IPS-20b (cell line): ENCODE measurements at regions not wholly inside any gene's neighbourhood (a gene's known extent, or its start where the extent isn't known, plus 50 kb on each side); places are given as distances from the start of the nearest gene placed in this dataset.

Source experiments
- H3K27ac ChIP-seq: one replicate; pipeline ENCODE4 v1.5.1; 2013; ENCODE audit warnings: low read length
- H3K27me3 ChIP-seq: 2 replicates; pipeline ENCODE4 v1.6.1; 2013; ENCODE audit warnings: mild to moderate bottlenecking, low read length, inconsistent platforms; ENCODE audit not compliant: insufficient read depth
- H3K36me3 ChIP-seq: 2 replicates; pipeline ENCODE4 v1.6.1; 2013; ENCODE audit warnings: low read depth, mild to moderate bottlenecking, inconsistent platforms, low read length, moderate library complexity; ENCODE audit not compliant: insufficient read depth
- H3K4me1 ChIP-seq: 2 replicates; pipeline ENCODE4 v1.6.1; 2013; ENCODE audit warnings: mild to moderate bottlenecking, control low read depth, inconsistent platforms, low read length, moderate library complexity; ENCODE audit not compliant: insufficient read depth
- H3K4me3 ChIP-seq: 2 replicates; pipeline ENCODE4 v1.5.1; 2013; ENCODE audit warnings: mild to moderate bottlenecking, low read length, inconsistent platforms
- H3K9ac ChIP-seq: 2 replicates; pipeline ENCODE4 v1.6.1; 2013; ENCODE audit warnings: low read depth, mild to moderate bottlenecking, inconsistent platforms, low read length, moderate library complexity
- H3K9me3 ChIP-seq: 2 replicates; pipeline ENCODE4 v1.6.1; 2013; ENCODE audit warnings: mild to moderate bottlenecking, low read depth, low read length, inconsistent platforms; ENCODE audit not compliant: insufficient read depth

DNA sequence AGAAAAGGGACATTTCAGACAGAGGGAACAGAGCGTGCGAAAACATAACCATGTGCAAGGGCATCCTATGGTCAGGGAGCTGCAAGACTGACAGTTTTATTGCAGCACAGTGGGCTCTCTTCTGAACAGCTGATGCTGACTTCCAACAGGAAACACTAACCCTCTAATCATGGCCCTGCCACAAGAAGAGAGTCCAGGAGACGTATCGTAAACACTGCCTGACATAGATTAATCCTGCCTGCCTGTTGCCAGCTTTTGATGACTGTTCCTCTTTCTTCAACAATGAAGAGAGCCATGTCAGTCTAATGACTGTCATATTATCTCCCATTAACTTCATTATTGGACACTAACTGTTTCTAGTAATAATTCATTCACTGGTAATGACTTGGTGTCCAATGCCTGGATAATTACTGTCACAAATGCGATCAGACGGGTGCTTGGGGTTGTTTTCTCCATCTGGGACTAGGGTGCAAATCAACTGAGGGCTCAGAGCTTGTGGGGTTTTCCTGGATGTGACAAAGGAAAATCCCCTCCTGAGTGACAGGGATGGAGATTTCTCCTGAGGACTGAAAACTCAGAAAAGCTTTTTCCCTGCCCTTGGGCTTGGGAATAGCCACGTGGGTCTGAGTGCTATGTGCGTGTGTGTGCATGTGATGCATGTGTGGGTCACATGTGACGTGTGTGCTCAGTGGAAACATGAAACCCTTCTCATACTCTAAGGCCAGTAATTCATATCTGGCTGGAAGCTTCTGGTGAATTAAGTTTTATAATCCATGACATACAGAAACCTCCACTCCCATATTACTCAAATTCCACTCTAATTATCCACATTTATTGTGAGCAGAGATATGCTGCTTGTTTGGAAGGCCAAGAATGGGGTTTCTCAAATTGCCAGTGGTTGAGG lies 144.0 kb upstream of the PLXNA2 start:
- Histone ChIP-seq H3K4me1 (no peaks in the 10 kb centered on the region), H3K9ac (no peak overlapping the region), H3K9me3 (no peaks in the 10 kb centered on the region), H3K4me3 (no peak overlapping the region), H3K27me3 (no peaks in the 10 kb centered on the region), H3K27ac (no peak overlapping the region), H3K36me3 (no peaks in the 10 kb centered on the region)

DNA sequence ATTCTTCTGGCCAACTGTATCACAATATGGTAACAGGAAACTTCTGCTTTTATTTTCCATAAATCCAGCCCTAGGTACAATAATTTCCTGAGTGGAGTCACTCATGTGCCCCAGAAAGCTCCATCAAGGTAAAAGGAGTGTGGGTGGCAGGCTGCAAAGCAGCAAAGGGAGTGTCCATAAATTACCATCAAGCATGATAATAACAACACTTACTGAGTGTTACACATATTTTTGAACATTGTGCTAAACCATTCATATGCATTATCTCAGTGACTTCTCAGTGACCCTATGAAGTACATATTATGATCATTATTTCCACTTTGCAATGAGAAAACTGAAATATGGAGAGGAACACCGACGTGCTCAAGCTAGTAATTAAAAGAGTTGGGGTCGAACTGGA lies 149.2 kb upstream of the PLXNA2 start:
- no peaks in the 10 kb centered on the region for H3K36me3 ChIP-seq
- no peak overlapping the region for H3K27ac ChIP-seq
- H3K9me3 ChIP-seq: no peaks in the 10 kb centered on the region
- H3K4me3 ChIP-seq: no peak overlapping the region
- H3K27me3 ChIP-seq: no peaks in the 10 kb centered on the region
- no peak overlapping the region for H3K9ac ChIP-seq
- no peaks in the 10 kb centered on the region for H3K4me1 ChIP-seq

DNA sequence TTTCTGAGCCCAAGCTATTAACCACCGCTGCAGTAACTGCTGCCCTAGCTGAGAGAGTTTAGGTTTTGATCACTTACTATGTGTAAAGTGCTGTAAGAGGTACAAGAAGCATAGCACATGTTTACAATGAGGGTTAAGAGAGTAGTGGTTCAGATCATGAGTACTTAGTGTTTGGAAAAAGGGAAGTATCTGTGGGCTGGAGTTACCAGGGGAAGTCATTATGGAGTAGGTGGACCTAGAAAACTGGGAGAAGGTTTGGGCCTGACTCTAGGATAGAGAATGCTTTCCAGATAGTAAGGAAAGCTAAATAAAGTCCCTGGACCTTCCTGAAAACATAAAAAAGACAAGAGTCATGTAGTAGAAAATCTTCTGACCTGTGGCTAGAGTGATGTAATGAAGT lies 149.6 kb upstream of the PLXNA2 start:
- Histone ChIP-seq H3K4me3 (no peak overlapping the region), H3K27me3 (no peaks in the 10 kb centered on the region), H3K9ac (no peak overlapping the region), H3K4me1 (no peaks in the 10 kb centered on the region), H3K27ac (no peak overlapping the region), H3K9me3 (no peaks in the 10 kb centered on the region), H3K36me3 (no peaks in the 10 kb centered on the region)

DNA sequence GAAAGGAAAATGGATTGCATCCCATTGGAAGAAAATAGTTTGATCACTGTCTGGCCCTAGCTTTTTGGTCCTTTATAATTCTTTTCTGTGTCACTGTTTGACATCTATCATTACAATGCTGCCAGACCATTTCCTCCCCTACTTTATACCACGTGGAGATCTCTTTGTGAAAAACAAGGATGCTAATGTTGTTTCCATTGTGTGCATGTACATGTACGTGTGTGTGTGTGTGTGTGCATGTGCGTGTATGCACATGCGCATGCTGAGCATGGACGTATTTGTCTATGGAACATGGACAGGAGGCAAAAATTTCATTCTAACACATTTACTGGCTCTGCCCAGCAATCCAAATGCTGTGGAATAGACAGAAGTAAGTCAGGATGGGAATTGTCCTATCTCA lies 153.1 kb upstream of the PLXNA2 start:
- Histone ChIP-seq H3K27me3 (no peaks in the 10 kb centered on the region), H3K36me3 (no peaks in the 10 kb centered on the region), H3K4me1 (no peaks in the 10 kb centered on the region), H3K9ac (no peak overlapping the region), H3K27ac (no peak overlapping the region), H3K4me3 (no peak overlapping the region), H3K9me3 (no peaks in the 10 kb centered on the region)

DNA sequence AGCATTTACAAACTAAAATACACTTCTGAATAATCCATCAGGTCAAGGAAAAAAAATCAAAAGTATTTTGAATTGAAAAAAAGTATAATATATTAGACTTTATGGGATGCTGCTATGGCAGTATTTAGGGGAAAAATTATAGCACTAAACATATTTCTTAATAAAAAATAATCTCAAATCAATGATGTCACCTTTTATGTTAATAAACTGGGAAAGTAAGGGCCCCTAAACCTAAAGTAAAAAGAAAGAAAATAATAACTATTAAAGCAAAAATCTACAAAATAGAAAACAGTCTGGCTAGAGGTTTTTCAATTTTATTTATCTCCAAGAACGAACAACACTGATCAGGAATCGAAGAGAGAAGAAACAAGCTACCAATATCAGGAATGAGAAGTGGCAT lies 160.8 kb upstream of the PLXNA2 start:
- Histone ChIP-seq H3K36me3 (no peaks in the 10 kb centered on the region), H3K27me3 (no peaks in the 10 kb centered on the region), H3K4me1 (no peaks in the 10 kb centered on the region), H3K4me3 (no peak overlapping the region), H3K9me3 (no peaks in the 10 kb centered on the region), H3K9ac (no peak overlapping the region), H3K27ac (no peak overlapping the region)

DNA sequence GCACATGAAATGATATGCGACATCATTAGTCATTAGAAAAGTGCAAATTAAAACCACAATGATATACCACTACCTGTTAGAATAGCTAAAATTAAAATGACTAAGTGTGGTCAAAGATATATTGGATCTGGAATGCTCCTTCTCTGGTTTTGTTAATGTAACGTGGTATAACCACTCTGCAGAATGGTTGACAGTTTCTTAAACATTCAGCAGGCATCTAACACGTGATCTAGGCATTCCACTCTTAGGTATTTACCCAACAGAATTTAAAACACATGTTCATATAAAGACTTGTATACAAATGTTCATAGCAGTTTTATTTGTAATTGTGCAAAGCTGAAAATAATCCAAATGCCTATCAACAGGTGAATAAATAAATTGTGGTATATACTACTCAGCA lies 165.0 kb upstream of the PLXNA2 start:
- no peaks in the 10 kb centered on the region for H3K36me3 ChIP-seq
- H3K9ac ChIP-seq: no peak overlapping the region
- no peak overlapping the region for H3K27ac ChIP-seq
- no peaks in the 10 kb centered on the region for H3K9me3 ChIP-seq
- no peaks in the 10 kb centered on the region for H3K4me1 ChIP-seq
- H3K4me3 ChIP-seq: no peak overlapping the region
- no peaks in the 10 kb centered on the region for H3K27me3 ChIP-seq

DNA sequence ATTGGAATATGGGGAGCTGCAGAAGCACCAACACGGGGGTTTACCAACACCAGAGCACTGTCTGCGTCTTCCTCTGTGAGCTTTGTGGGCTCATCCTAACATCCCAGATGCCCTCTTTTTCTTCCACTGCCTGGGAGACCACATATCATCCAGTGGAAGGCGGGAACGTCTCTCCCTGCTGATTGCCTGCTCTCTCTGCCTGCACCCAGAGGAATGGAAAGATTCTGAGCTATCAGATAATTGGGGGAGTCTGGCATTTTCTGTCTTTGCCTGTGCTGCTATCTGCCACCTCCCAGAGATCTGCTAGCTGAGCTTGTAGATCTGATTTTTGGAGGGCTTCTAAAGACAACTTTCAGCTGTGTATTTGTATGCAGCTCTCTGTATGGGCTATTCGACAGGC lies 166.2 kb upstream of the PLXNA2 start:
- H3K27ac ChIP-seq: no peak overlapping the region
- no peaks in the 10 kb centered on the region for H3K9me3 ChIP-seq
- H3K27me3 ChIP-seq: no peaks in the 10 kb centered on the region
- no peak overlapping the region for H3K4me3 ChIP-seq
- H3K4me1 ChIP-seq: no peaks in the 10 kb centered on the region
- no peaks in the 10 kb centered on the region for H3K36me3 ChIP-seq
- no peak overlapping the region for H3K9ac ChIP-seq

DNA sequence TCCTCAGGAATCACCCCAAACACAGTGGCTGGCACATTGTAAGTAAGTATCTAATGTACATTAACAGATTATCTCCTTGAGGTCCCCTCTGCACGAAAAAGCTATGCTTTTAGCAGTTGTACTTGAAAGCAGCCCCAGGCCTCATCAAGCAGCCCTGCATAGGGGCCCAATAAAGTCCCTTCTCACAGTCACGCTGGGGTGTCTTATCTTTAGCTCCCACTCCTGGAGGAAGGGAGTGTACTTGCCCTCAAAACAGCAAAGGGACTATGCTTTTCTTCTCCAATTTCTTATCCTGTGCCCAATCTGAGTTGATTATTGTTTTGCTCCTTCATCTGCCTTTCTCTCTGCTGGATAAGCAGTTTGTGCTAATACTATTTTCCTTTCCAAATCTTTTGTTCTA lies 168.8 kb upstream of the PLXNA2 start:
- H3K9ac ChIP-seq: no peak overlapping the region

DNA sequence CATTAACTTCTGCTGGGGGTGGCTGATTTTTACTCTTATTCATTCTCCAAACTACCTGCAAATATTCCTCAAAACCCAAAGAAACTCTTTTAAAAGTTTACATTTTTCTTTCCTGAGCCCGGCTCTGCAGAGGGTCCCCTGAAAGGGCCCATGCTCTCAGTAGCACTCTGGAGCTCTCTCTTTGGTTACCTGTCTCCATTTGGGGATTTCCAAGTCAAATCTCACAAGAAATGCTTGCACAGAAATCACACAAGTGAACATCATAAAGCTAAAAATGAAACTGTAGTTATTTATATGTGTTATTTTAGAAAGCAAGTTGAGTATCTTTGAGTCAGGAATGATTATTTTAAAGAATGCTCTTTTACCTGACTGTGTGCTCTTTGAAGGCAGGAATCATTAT lies 174.5 kb upstream of the PLXNA2 start:
- Histone ChIP-seq H3K4me1 (peaks cover 7% of the 10 kb centered on the region; the same call in 1 of the 2 replicates), H3K4me3 (no peak overlapping the region), H3K27ac (no peak overlapping the region), H3K9me3 (no peaks in the 10 kb centered on the region), H3K9ac (no peak overlapping the region), H3K36me3 (no peaks in the 10 kb centered on the region), H3K27me3 (no peaks in the 10 kb centered on the region)

More for the DNA sequence above, 168.8 kb upstream of the PLXNA2 start:
- Histone ChIP-seq H3K27me3 (no peaks in the 10 kb centered on the region), H3K36me3 (no peaks in the 10 kb centered on the region), H3K9me3 (no peaks in the 10 kb centered on the region), H3K4me3 (no peak overlapping the region), H3K27ac (no peak overlapping the region), H3K4me1 (no peaks in the 10 kb centered on the region)

DNA sequence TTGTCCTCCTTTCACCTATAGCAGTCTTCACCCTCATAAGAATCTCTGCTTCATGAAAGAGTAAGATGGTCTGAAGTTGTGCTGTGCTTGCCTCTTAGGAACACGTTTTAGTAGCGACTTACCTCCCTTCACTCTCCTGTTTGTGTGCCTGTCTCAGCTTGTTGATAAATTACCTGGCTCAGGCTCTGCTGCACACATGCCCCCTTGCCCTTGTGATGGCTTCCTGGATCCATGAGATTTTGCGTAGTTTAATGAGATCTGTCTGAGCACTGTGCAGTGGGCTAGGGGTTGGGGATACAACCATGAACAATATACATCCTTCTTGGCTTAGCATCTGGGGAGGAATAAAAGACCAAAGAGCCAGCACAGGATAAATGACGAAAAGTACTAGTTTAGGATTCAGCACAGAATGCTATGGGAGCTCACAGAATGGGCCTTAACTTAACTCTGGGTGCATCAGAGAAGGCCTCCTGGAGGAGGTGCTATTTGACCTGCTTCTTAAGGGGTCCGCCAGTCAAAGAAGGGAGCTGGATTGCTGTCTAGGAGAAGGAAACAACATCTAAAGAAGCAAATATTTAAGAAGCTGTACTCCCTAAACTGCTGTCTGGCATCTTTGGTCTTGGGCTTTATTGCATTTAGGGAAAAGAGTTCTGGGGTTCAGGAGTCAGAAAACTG lies 175.7 kb upstream of the PLXNA2 start:
- Histone ChIP-seq H3K9ac (no peak overlapping the region), H3K27ac (no peak overlapping the region), H3K36me3 (no peaks in the 10 kb centered on the region), H3K27me3 (no peaks in the 10 kb centered on the region), H3K4me1 (peaks cover 7% of the 10 kb centered on the region; the same call in 1 of the 2 replicates), H3K9me3 (no peaks in the 10 kb centered on the region), H3K4me3 (no peak overlapping the region)

DNA sequence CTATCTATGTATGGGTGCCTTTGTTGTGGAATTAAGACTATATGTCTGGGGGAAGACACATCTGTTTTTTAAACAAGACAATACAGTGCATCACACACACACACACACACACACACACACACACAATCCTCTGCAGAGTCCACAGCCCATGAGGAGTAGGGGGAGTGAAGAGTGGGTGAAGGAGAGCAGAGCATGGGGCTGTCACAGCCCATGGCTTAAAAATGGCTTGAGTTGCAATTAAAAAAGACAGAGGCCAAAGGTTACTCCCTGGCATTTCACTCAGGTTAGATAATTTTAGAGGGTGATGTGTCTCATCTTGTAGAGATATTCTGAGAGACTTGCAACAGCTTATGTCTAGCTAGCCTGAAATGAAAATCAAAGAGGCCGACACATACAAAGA lies 176.5 kb upstream of the PLXNA2 start:
- Histone ChIP-seq H3K27me3 (no peaks in the 10 kb centered on the region), H3K4me3 (no peak overlapping the region), H3K4me1 (peaks cover 7% of the 10 kb centered on the region; the same call in 1 of the 2 replicates), H3K36me3 (no peaks in the 10 kb centered on the region), H3K27ac (no peak overlapping the region), H3K9ac (no peak overlapping the region), H3K9me3 (no peaks in the 10 kb centered on the region)

DNA sequence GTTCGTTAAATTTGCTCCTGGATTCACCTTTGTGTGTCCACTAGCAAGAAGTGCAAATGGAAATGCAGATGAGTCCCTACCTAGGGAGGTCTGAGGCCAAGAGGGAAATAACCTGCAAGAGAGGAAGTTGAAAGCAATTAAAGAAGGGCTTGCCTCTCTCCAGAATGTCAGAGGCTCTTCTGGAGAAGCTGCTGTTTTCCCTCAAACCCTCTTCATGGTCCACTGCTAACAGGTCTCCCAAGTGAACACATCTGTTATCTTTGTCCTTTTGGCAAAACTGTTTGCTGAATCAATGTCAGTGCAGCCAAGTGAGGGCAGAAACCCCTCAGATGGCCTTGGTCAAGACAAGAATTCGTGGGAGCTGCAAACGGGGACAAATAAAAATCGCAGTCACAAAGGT lies 177.3 kb upstream of the PLXNA2 start:
- H3K4me1 ChIP-seq: peaks cover 7% of the 10 kb centered on the region; the same call in 1 of the 2 replicates
- no peak overlapping the region for H3K27ac ChIP-seq
- H3K36me3 ChIP-seq: no peaks in the 10 kb centered on the region
- H3K9ac ChIP-seq: no peak overlapping the region
- H3K9me3 ChIP-seq: no peaks in the 10 kb centered on the region
- H3K4me3 ChIP-seq: no peak overlapping the region
- H3K27me3 ChIP-seq: no peaks in the 10 kb centered on the region
